SU-DHL-6 (cell line): ENCODE measurements at regions not wholly inside any gene's neighbourhood (a gene's known extent, or its start where the extent isn't known, plus 50 kb on each side); places are given as distances from the start of the nearest gene placed in this dataset.

Source experiments
- H2AFZ ChIP-seq: fragments of 200-600 bp; sonication (generic); 2 replicates; pipeline ENCODE4 v1.6.1; 2014; ENCODE audit warnings: low read depth, mild to moderate bottlenecking, moderate library complexity, mixed read lengths, antibody characterized with exemption, low read length; ENCODE audit not compliant: severe bottlenecking
- H3F3A ChIP-seq: fragments of 200-600 bp; shearing (Covaris generic); 2 replicates; pipeline ENCODE4 v1.6.0; 2016; ENCODE audit warnings: antibody characterized with exemption, mild to moderate bottlenecking; ENCODE audit not compliant: insufficient read depth
- H3K27ac ChIP-seq: fragments of 200-600 bp; sonication (generic); 2 replicates; pipeline ENCODE4 v1.5.1; 2016; ENCODE audit warnings: low read depth, mild to moderate bottlenecking, low read length, moderate library complexity, mixed read lengths
- H3K27me3 ChIP-seq: fragments of 200-600 bp; sonication (generic), shearing (Covaris generic); 2 replicates; pipeline ENCODE4 v1.6.0; 2014; ENCODE audit warnings: mild to moderate bottlenecking, low read length
- H3K36me3 ChIP-seq: fragments of 200-600 bp; sonication (generic); 2 replicates; pipeline ENCODE4 v1.6.1; 2014; ENCODE audit warnings: mild to moderate bottlenecking, low read length, mixed read lengths
- H3K4me2 ChIP-seq: fragments of 300-600, 200-600 bp; shearing (Covaris generic), sonication (generic); 2 replicates; pipeline ENCODE4 v1.6.0; 2014; ENCODE audit warnings: low read length, low read depth, mild to moderate bottlenecking; ENCODE audit not compliant: poor library complexity, severe bottlenecking
- H3K4me3 ChIP-seq: fragments of 200-600 bp; sonication (generic); 2 replicates; pipeline ENCODE4 v1.5.1; 2014; ENCODE audit warnings: antibody characterized with exemption, low read length, mild to moderate bottlenecking, mixed read lengths; ENCODE audit not compliant: insufficient read depth, poor library complexity, severe bottlenecking
- H3K79me2 ChIP-seq: fragments of 200-600 bp; sonication (generic); 2 replicates; pipeline ENCODE4 v1.6.1; 2014; ENCODE audit warnings: mild to moderate bottlenecking, low read length, moderate library complexity; ENCODE audit not compliant: insufficient read depth
- H3K9ac ChIP-seq: fragments of 200-600 bp; sonication (generic); 2 replicates; pipeline ENCODE4 v1.7.0; 2014; ENCODE audit warnings: mild to moderate bottlenecking, low read length
- H3K9me2 ChIP-seq: fragments of 200-600 bp; sonication (generic); replicated peaks from 2 replicates; pipeline ENCODE4 v1.6.1; 2014; ENCODE audit warnings: low read length; ENCODE audit not compliant: insufficient read depth
- H3K9me3 ChIP-seq: fragments of 200-600 bp; sonication (generic); 2 replicates; pipeline ENCODE4 v1.6.1; 2014; ENCODE audit warnings: low read length, mixed read lengths; ENCODE audit not compliant: insufficient read depth
- H4K20me1 ChIP-seq: fragments of 200-600 bp; sonication (generic); 2 replicates; pipeline ENCODE4 v1.6.1; 2014; ENCODE audit warnings: low read depth, mild to moderate bottlenecking, antibody characterized with exemption, low read length, moderate library complexity, mixed read lengths
- CTCF ChIP-seq: fragments of 200-600 bp; sonication (generic); IDR thresholded peaks from one replicate; pipeline ENCODE4 v1.5.1; 2017; ENCODE audit warnings: antibody characterized with exemption, mild to moderate bottlenecking, low read length, moderate library complexity; ENCODE audit not compliant: insufficient read depth, poor library complexity, severe bottlenecking
- EZH2phosphoT487 ChIP-seq: fragments of 200-600 bp; sonication (generic), shearing (Covaris generic); conservative IDR thresholded peaks from 2 replicates; pipeline ENCODE4 v1.6.1; 2018; ENCODE audit warnings: mild to moderate bottlenecking, antibody characterized with exemption, low read length, moderate library complexity, mixed read lengths

DNA sequence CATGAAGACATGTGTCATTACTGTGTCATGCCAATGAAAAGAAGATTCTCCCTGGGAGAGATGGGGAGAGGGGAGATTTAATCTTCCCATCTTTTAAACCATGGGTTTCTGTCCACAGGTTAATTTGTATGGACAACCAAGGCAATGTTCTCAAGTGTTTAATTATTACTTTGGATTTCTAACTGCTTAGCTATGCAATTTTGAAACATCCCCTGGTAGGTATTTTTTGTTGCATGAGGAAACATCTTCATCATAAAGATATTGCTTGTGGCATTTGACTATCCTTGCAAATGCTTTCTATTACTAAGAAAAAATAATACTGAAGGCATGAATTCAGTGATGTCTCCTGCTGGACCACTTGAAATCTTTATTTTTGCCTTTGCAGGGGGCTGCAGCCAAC lies 326.6 kb upstream of the TPM1 start:
- Histone ChIP-seq H4K20me1 (no peaks in the 10 kb centered on the region), H2AFZ (no peak overlapping the region), H3F3A (no peaks in the 10 kb centered on the region), H3K27me3 (no peaks in the 10 kb centered on the region), H3K36me3 (no peaks in the 10 kb centered on the region), H3K79me2 (no peaks in the 10 kb centered on the region), H3K9me2 (no peaks in the 10 kb centered on the region), H3K9me3 (no peaks in the 10 kb centered on the region), H3K4me3 (no peak overlapping the region), H3K9ac (no peak overlapping the region), H3K4me2 (no peak overlapping the region), H3K27ac (no peak overlapping the region)
- TF ChIP-seq CTCF (no peak), EZH2phosphoT487 (no peak)

DNA sequence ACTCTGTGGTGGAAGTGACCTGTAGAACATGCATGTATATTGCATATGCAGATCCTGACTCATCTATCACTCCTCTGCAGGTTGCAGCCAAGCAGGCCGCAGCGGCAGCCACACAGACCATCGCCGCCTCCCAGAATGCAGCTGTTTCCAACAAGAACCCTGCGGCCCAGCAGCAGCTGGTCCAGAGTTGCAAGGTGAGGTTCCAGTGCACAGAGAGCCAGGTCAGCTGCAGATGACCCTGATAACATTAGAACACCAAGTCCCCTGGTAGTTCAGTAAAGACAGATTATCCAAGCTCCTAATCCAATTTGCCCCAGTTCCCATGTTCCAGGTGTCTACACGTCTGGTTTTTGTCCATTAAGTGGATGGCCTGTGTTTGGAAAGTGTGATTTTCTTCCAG lies 325.1 kb upstream of the TPM1 start:
- Histone ChIP-seq H3K27me3 (no peaks in the 10 kb centered on the region), H3K27ac (no peak overlapping the region), H4K20me1 (no peaks in the 10 kb centered on the region), H3K4me3 (no peak overlapping the region), H3K4me2 (no peak overlapping the region), H3K9me2 (no peaks in the 10 kb centered on the region), H3F3A (no peaks in the 10 kb centered on the region), H3K79me2 (no peaks in the 10 kb centered on the region), H2AFZ (no peak overlapping the region), H3K9me3 (no peaks in the 10 kb centered on the region), H3K36me3 (no peaks in the 10 kb centered on the region), H3K9ac (no peak overlapping the region)
- TF ChIP-seq CTCF: no peak
- TF ChIP-seq EZH2phosphoT487: no peak

DNA sequence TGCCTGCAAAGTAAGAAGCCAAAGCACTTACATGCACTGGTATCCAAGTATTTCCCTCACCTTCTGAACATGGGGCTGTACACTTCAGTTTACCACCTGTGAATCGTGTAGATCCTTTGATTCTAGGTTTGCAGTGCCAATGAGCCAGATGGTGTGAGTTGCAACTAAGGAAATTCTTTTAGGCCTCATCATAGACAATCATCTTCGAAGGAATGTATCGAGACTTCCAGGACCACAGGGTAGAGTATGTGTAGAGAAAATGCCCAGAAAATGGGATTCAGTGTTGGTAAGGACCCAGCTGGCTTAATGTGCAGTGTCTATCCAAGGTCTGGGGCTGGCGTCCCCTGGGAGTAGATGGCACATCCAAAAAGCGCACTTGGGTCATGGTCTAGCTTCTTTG lies 323.2 kb upstream of the TPM1 start:
- Histone ChIP-seq H3K4me2 (no peak overlapping the region), H3K27ac (no peak overlapping the region), H4K20me1 (no peaks in the 10 kb centered on the region), H3K4me3 (no peak overlapping the region), H3K79me2 (no peaks in the 10 kb centered on the region), H3K9me2 (no peaks in the 10 kb centered on the region), H3K27me3 (no peaks in the 10 kb centered on the region), H3K9ac (no peak overlapping the region), H2AFZ (no peak overlapping the region), H3F3A (no peaks in the 10 kb centered on the region), H3K36me3 (no peaks in the 10 kb centered on the region), H3K9me3 (no peaks in the 10 kb centered on the region)
- TF ChIP-seq EZH2phosphoT487: no peak
- TF ChIP-seq CTCF: no peak

- Histone ChIP-seq H3K27ac (no peak overlapping the region), H3K4me3 (no peak overlapping the region), H2AFZ (no peak overlapping the region)
These were observed 320.3 kb upstream of the TPM1 start for GRCh38 chr15:62722237-62722636.

More at GRCh38 chr15:62722237-62722636, 320.3 kb upstream of the TPM1 start:
- H3K27me3 ChIP-seq: no peaks in the 10 kb centered on the region
- no peaks in the 10 kb centered on the region for H3K79me2 ChIP-seq
- no peak overlapping the region for H3K9ac ChIP-seq
- H3F3A ChIP-seq: no peaks in the 10 kb centered on the region
- H4K20me1 ChIP-seq: no peaks in the 10 kb centered on the region
- no peaks in the 10 kb centered on the region for H3K36me3 ChIP-seq
- TF ChIP-seq CTCF: no peak
- TF ChIP-seq EZH2phosphoT487: no peak
- H3K9me2 ChIP-seq: no peaks in the 10 kb centered on the region
- H3K9me3 ChIP-seq: no peaks in the 10 kb centered on the region
- no peak overlapping the region for H3K4me2 ChIP-seq
